ENCODE measurements at regions not wholly inside any gene's neighbourhood (a gene's known extent, or its start where the extent isn't known, plus 50 kb on each side); places are given as distances from the start of the nearest gene placed in this dataset.
"Not testable (repeated sequence)": the region's sequence is repeated elsewhere in the genome, so short reads cannot be mapped to it uniquely, and the experiment has no call there.

DNA sequence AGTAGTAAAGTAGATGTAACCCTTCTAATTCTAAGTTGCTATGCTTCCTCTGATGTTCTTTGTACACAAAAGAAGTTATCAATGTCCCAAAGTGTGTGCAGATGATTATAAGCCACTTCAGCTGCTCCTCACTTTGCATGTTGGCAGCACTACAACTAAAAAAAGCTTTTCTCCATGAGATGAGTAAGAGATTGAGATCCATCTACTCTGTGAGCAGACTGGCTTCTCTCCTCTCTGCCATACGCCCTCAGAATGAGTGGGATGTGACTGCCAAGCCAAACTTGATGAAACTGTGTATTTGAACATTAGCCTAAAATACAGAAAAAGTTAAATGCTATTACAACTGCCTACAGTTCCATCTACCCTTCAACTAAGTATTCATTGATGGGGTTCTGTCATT is 102.9 kb upstream of the ETV1 start:
- no peak for DNase-seq

DNA sequence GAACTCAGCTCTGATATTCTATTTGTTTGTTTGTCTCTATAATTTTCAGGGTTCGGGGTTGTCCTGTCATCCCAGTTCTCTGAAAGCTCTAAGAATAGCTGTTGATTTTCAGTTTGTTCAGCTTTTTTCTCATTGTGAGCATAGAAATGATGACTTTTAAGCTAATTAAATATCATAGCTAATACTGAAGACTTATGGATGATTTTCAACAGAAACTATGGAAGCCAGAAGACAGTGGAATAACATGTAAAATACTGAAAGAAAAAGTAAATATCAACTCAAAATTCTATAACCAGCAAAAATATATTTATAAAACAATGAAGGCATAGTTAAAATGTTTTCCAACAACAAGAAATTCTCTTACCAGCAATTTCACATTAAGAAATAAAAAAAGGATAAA is 96.4 kb upstream of the ETV1 start:
- DNase-seq: no peak

DNA sequence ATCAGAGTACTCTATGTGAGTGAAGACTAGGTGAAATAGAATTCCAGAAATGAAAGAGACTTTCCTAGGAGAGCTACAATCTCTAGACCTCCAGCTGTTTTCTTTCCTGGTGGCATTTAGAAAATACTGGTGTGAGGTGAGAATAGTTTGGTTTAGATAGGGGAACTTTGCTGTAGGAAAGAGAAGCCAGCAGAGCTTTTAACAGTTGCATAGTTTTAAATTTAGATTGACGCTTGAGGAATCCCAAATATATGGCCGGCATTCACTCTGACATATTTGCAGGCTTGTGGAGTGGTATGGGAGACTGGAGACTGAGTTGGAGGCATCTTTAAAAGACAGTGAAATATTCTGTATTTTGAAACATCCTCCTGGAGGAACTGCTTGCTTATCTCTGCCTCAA is 94.3 kb upstream of the ETV1 start:
- no peak for DNase-seq

DNA sequence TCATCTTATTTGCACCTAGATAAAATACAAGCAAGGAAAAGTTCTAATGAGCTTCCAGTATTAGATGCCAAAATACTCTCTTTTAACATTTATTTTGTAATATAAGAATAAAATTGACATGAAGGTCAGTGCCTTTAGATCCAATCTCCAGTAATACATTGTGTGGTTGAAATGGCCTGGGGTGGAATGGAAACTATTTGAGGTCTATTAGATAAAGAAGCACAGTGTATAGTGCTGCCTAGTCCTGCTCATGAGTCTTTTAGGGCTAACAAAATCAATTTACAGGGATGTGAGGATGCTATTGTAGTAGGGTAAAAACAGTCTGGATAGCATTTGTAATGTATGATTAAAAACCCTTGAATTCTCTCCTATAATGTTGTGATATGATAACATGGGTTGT is 84.5 kb upstream of the ETV1 start:
- no peak for DNase-seq

DNA sequence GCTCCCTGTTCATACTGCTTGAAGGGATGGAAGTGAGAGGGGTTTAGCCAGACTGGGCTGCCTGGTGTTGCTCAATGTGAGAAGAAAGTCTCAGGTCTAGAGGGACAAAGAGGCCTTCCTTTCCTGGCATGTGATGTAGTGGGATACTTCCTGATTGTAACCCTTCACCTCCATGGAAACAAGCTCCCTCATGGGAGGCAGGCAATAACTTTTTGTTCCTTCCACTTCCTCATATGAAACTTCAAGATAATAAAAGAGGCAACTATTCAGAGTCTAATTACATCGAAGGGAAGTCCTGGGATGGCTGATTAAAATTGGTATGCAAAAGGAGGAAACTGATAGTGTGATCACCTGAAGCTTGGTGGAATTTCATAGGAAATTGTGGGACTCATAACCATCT is 84.1 kb upstream of the ETV1 start:
- no peak for DNase-seq

DNA sequence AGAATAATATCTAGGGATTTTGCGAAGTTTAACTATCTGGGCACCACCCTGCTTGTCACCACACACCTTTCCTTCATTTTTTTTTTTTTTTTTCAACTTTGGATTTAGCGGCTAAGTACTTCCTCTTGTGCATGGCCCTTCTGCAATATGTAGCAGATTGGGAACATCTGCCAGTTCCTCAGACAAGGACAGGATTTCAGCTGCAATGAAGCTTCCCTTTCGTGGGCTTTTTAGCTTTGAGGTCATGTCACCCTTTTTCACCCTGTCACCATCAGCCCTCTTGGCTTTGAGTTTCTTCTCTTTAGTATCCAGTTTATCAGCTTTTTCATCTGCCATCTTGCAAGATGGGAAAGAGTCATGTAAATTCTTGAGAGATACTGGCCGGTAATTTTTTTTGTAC is 81.6 kb upstream of the ETV1 start:
- DNase-seq: no peak

DNA sequence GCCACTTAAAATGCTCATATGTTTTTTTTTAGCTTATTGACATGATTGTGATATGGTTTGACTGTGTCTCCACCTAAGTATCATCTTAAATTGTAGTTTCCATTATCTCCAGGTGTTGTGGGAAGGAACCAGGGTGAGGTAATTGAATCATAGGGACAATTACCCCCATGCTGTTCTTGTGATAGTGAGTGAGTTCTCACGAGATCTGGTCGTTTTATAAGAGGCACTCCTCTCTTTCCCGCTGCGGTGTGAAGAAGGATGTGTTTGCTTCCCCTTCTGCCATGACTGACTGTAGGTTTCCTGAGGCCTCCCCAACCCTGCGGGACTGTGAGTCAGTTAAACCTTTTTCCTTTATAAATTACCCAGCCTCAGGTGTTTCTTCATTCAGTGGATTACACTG is 80.5 kb upstream of the ETV1 start:
- no peak for DNase-seq

DNA sequence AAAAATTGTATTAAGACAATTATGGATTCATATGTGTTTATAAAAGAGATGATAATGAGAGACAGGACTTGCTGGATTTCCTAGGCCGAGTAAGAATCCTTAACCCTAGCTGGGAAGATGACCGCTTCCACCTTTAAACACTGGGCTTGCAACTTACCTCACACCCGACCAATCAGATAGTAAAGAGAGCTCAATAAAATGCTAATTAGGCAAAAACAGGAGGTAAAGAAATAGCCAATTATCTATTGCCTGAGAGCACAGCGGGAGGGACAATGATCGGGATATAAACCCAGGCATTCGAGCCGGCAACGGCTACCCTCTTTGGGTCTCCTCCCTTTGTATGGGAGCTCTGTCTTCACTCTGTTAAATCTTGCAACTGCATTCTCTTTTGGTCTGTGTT is 77.3 kb upstream of the ETV1 start:
- DNase-seq: not testable (repeated sequence)

DNA sequence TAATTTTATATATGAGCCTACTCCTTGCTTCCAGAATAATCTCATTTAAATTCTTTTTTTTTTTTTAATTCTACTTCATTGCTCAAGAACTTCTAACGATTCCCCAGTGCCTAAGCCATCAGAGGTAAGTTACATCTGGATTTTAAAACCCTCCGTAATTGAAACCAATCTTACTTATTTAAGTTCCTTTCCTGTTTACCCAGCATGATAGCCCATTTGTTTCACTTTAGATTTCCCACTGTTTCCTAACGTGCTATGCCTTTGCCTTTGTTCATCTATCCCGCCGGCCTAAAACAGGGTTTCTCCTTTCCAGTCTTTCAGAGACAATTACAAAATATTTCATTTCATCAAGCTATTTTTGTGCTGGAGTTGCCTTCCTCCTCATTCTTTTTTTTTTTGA is 75.8 kb upstream of the ETV1 start:
- DNase-seq: no peak

DNA sequence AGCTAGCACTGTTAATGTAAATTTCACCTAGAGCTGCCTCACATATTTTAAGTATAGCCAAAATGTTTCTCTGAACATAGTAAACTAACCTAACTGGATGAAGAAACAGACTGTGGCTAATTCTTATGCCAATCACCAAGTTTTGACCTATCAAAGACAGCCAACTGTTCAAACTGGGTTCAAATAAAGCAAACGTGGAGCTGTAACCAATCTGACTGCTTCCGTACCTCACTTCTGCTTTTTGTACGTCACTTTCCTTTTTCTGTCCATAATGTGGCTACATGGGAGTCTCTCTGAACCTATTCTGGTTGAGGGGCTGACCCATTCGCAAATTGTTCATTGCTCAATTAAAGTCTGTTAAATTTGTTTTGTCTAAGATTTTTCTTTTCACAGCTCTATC is 66.3 kb upstream of the ETV1 start:
- no peak for DNase-seq

DNA sequence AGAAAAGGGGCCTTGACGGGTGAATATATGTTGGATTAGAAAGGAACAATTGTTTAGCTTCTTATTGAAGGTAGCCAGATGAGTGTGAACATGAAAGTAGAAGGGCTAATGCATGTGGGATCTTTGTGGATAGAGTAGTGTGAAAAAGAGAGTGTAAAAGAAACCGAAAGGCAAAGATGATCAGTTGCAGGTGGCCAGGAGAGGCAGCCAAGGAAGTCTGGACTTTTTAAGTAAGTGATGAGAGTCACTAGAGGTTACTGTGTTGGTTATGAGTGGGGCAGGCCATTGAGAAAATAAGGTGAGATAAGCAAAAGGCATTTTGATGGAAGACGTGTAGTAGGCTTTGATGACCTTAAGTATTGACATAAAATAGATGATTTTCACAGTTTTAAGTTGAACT is 64.7 kb upstream of the ETV1 start:
- DNase-seq: no peak

DNA sequence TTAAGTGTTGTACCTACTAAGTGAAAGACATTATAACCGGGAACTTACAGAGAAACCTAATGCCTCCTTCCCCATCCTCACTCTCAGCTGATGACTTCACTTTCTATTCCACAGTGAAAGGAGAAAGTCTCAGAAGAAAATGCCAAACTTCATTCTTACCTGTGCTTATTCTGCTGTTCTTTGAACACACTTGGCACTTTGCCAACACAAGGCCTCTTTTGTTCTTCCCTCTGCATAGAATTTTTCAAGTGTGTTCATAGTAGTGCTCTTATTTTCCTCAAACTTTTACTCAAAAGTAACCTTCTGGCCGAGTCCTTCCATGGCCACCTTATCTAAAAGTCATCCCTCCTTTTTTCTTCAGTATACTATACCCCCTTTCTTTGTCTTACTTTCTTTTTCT is 59.4 kb upstream of the ETV1 start:
- DNase-seq: no peak

DNA sequence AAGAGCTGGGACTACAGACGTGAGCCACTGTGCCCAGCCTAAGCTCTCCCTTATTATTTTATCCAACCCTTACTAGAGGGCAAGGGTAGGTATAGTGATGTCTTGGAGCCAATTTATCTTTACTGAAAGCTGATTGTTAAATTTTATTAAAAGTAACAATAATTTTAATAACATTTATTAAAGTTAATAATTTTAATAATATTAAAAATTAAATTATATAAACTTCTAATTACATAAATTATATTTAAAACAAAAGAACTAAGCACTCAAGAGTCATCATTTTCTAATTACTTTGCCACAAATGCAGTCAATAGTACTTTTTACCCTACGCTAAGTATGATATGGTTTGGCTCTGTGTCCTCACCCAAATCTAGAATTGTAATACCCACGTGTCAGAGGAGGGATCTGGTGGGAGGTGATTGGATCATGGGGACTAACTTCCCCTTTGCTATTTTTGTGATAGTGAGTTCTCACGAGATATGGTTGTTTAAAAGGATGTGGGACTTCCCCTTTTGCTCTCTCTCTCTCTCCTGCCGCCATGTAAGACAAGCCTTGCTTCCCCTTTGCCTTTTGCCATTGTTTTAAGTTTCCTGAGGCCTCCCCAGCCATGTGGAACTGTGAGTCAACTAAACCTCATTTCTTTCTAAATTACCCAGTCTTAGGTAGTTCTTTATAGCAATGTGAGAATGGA is 58.4 kb upstream of the ETV1 start:
- peak; percentile 79 for DNase-seq

DNA sequence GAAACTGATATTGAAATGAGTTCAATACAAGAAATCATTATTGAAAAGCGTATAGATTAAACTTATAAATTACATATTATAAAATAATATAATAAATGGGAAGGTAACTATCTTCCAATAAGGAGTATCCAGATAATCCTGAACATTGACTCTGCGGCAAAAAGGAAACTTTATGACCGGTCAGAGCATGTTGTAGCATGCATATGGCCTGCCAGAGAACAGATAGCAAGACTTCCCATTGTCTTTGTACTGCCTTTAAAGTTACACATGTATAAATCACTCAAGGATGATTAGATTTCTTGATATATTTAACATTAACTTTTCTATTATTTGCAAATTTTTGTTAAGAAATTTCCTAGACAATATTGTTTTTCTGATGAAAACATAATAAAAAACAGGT is 56.2 kb upstream of the ETV1 start:
- DNase-seq: no peak

DNA sequence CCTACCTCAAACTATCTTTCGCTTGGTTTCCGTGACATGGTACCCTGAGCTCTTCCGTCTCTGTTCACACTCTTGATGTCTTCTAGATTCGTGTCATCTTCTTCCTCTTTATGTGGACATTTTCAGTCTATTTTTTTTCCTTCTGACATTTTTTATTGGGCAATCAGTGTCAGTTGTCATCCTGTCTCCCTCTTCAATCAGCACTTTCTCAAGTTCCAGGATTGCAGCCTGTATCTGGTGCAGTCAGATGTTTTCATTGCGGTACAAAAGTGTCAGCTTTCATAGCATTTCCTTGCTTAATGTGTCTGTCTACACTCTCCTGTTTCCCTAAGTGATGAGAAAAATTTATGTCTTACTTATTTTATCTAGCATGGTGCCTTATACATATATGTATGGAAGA is 51.1 kb upstream of the ETV1 start:
- DNase-seq: no peak

Data from GF-D8 (cell line).